CD1c-positive myeloid dendritic cell (primary cell): ENCODE measurements at regions not wholly inside any gene's neighbourhood (a gene's known extent, or its start where the extent isn't known, plus 50 kb on each side); places are given as distances from the start of the nearest gene placed in this dataset.
A peak's percentile ranks its signal among the peaks of the same experiment; 100 is the strongest.
"Not testable (repeated sequence)": the region's sequence is repeated elsewhere in the genome, so short reads cannot be mapped to it uniquely, and the experiment has no call there.

ENCODE experiments used
- DNase-seq: peaks from one replicate; pipeline ENCODE4 v3.0.0-alpha.2; 2016; ENCODE audit errors: extremely low spot score

DNA sequence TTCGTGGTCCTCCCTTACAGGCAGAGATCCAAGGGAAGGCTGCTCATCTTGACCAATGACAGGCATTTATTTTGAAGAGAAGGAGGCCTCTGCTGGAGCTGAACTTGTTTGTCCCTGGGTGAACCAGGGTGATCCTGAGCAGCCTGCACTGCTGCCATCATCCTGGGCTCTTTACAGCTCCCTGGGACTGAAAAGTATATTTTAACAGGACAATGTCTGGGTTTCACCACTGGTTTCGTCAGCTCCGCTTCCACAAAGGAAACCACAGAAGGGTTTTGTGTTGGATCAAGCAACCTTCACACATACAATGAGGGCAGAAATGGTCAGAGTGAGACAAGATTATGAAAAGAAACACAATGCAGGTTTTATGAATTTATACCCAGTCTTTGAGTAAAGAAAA is 400.7 kb upstream of the TPM1 start:
- no peak for DNase-seq

- no peak for DNase-seq
Measured at GRCh38 chr15:62643572-62643971, 399.0 kb upstream of the TPM1 start.

- no peak for DNase-seq
Measured at GRCh38 chr15:62644216-62644888, 398.2 kb upstream of the TPM1 start.

GRCh38 chr15:62644889-62645742 is 397.4 kb upstream of the TPM1 start:
- no peak for DNase-seq

- peak; percentile 75 for DNase-seq
Measured at GRCh38 chr15:62647202-62647842, 395.2 kb upstream of the TPM1 start.

GRCh38 chr15:62647843-62648505 is 394.6 kb upstream of the TPM1 start:
- no peak for DNase-seq

GRCh38 chr15:62648954-62649353 is 393.6 kb upstream of the TPM1 start:
- DNase-seq: peak; percentile 83

GRCh38 chr15:62649793-62650420 is 392.6 kb upstream of the TPM1 start:
- peak; percentile 96 for DNase-seq

GRCh38 chr15:62653122-62653521 is 389.4 kb upstream of the TPM1 start:
- DNase-seq: peak; percentile 77

DNA sequence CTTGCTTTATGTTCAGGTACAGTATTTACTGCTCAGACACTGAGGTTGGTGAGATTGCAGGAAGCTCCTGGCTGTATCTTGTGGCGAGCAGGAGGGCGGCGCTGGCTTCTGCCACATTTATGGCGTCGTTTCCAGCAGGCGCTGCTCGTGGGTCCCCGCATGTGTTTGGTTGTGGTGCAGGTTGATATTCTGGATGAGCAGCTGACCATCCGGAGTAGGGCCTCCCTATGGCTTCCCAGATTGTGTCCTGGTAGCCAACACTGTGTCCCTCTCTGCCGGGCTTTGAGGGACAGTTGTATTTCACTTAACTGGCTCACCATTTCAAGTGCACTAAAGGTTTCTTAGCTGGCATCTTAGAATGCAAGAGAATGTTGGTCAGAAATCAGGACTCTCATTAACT is 386.5 kb upstream of the TPM1 start:
- DNase-seq: no peak

GRCh38 chr15:62657501-62657900 is 385.0 kb upstream of the TPM1 start:
- peak; percentile 36 for DNase-seq

DNA sequence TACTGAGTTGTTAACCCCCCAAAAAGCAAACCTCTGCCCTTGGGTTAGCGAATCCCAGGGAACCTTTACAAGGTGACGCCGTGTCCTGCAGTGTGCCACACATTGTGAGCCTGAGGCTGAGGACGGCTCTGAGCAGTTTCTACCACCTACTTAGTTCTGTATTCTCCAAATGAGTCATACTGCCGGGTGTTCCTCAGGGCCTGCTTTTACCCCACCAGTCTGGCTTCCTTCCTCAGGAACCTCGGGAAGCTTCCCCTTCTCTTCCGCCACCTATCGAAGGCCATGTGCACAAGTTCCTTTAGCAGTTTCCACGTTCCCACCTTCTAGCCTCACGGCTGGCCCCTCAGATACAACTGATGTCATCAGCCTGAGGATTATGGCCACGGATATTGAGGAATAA is 384.0 kb upstream of the TPM1 start:
- DNase-seq: peak; percentile 88

DNA sequence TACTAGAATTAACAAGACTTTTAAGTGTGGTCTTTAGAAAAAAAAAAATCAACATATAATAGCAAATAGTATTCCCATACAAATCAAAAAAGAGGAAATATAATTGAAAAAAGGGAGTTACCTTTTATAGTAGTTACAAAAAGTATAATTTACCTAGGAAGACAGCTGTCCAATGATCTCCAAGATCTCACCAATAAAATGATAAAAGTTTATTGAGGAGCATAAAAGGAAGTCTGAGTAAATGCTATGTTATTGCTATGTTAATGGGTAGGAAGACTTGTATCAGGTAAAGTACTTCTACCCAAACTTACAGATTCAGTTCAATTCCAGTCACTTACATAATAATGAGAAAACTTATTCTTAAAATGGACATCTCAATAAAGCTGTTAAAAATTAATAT is 379.0 kb upstream of the TPM1 start:
- DNase-seq: no peak

GRCh38 chr15:62665449-62665848 is 377.1 kb upstream of the TPM1 start:
- DNase-seq: no peak

GRCh38 chr15:62666046-62666445 is 376.5 kb upstream of the TPM1 start:
- DNase-seq: no peak

DNA sequence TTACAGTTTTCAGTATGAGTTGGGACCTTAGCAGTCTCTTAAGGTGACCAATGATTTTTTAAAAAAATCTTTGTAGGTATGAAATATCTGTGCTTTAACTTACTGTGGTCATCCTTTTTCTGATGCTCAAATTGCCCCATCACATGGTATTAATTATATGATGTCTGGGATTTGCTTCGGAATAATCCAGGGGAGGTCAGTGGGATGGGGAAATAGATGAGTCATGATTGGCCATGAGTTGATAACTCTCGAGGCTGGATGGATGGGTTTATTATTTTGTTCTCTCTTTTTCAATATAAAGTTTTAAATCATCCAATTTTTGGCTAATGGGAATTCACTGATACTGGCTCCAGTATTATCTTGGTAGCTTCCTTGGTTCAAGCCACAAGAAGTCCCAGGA is 370.3 kb upstream of the TPM1 start:
- no peak for DNase-seq

DNA sequence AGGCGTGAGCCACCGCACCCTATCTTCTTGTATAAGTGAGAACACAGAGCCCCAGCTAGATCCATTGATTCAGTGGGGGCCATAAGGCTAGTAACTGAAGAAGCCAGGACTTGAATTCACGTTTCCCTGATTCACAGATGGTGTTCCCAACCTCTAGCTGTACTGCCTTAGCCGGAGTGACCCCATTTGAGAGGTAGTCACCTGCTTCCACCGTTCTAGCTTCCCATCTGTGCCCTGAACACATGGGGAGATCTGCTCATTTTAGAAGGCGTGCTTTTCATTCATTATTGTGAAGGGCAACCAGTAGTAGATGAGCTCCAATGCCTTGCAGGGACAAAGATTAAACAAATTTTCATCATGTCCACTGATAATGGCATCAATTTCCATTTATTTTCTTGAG is 365.7 kb upstream of the TPM1 start:
- DNase-seq: no peak

DNA sequence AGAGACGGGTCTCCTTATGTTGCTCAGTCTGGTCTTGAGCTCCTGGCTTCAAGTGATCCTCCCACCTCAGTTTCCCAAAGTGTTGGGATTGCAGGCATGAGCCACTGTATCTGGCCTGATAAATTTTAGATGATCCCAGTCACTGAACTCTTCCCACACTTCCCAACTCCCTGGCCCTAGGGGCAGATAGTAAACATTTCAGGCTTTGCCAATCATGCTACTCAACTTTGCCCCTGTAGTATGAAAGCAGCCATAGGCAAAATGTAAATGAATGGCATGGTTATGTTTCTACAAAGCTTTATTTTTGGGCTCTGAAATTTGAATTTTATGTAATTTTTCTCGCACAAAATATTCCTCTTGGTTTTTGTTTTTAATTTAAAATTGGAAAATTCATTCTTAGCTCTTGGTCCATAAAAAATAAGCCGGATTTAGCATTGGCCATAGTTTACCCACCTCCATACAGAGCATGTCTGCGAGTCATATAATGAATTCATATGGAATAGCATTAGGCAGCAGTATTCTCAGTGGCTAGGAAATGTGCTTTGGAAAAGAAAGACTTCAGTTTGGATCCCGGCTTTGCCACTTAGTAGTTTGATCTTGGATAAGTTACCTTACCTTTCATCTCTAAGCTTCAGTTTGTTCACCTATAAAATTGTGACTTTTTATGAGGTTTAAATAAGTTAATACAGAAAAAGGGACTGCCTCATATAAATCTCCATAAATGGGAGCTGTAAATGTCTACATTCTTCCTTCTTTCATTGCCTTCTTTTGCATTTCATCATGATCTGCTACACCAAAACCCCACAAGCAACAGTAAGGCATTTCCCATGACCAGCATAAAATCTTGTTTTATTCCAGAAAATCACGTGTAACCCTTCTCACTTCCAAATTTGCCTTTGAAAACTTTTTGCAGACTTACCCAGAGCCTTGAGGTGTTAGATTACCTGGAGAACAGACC is 360.3 kb upstream of the TPM1 start:
- DNase-seq: no peak

GRCh38 chr15:62683192-62683591 is 359.4 kb upstream of the TPM1 start:
- not testable (repeated sequence) for DNase-seq

GRCh38 chr15:62684123-62684808 is 358.3 kb upstream of the TPM1 start:
- no peak for DNase-seq
